HG02610 (cell line): ENCODE measurements at regions not wholly inside any gene's neighbourhood (a gene's known extent, or its start where the extent isn't known, plus 50 kb on each side); places are given as distances from the start of the nearest gene placed in this dataset.
"Not testable (repeated sequence)": the region's sequence is repeated elsewhere in the genome, so short reads cannot be mapped to it uniquely, and the experiment has no call there.

Experiments used
- ATAC-seq: cut with Tn5 transposase; IDR thresholded peaks from one replicate; pipeline ENCODE4 v1.9.1; 2021; ENCODE audit warnings: mild to moderate bottlenecking, moderate library complexity; ENCODE audit not compliant: unreplicated experiment

GRCh38 chr15:20244792-20245191, 296.8 kb downstream of the GOLGA6L6 start:
- not testable (repeated sequence) for ATAC-seq

- ATAC-seq: not testable (repeated sequence)
Observed at GRCh38 chr15:20243486-20244240, 297.9 kb downstream of the GOLGA6L6 start.

GRCh38 chr15:20240366-20240917, 301.2 kb downstream of the GOLGA6L6 start:
- ATAC-seq: not testable (repeated sequence)

GRCh38 chr15:20239186-20239585, 302.4 kb downstream of the GOLGA6L6 start:
- not testable (repeated sequence) for ATAC-seq

- ATAC-seq: not testable (repeated sequence)
Observed at GRCh38 chr15:20237256-20238020, 304.2 kb downstream of the GOLGA6L6 start.

GRCh38 chr15:20235728-20236127, 305.9 kb downstream of the GOLGA6L6 start:
- ATAC-seq: not testable (repeated sequence)

GRCh38 chr15:20234006-20234540, 307.5 kb downstream of the GOLGA6L6 start:
- ATAC-seq: not testable (repeated sequence)

GRCh38 chr15:20232457-20232856, 309.1 kb downstream of the GOLGA6L6 start:
- ATAC-seq: not testable (repeated sequence)

- ATAC-seq: not testable (repeated sequence)
Observed at GRCh38 chr15:20230656-20231055, 310.9 kb downstream of the GOLGA6L6 start.

- ATAC-seq: not testable (repeated sequence)
Observed at GRCh38 chr15:20228791-20229190, 312.8 kb downstream of the GOLGA6L6 start.

GRCh38 chr15:20227119-20227853, 314.3 kb downstream of the GOLGA6L6 start:
- not testable (repeated sequence) for ATAC-seq

GRCh38 chr15:20226531-20226930, 315.1 kb downstream of the GOLGA6L6 start:
- ATAC-seq: not testable (repeated sequence)

- ATAC-seq: not testable (repeated sequence)
Observed at GRCh38 chr15:20221063-20221462, 320.5 kb downstream of the GOLGA6L6 start.

- not testable (repeated sequence) for ATAC-seq
Observed at GRCh38 chr15:20219171-20219570, 322.4 kb downstream of the GOLGA6L6 start.

- not testable (repeated sequence) for ATAC-seq
Observed at GRCh38 chr15:20215700-20216099, 325.9 kb downstream of the GOLGA6L6 start.

GRCh38 chr15:20214101-20214500, 327.5 kb downstream of the GOLGA6L6 start:
- not testable (repeated sequence) for ATAC-seq

GRCh38 chr15:20211508-20211907, 330.1 kb downstream of the GOLGA6L6 start:
- ATAC-seq: not testable (repeated sequence)

- not testable (repeated sequence) for ATAC-seq
Observed at GRCh38 chr15:20209973-20210372, 331.6 kb downstream of the GOLGA6L6 start.

GRCh38 chr15:20207607-20208006, 334.0 kb downstream of the GOLGA6L6 start:
- ATAC-seq: not testable (repeated sequence)

- ATAC-seq: not testable (repeated sequence)
Observed at GRCh38 chr15:20207198-20207597, 334.4 kb downstream of the GOLGA6L6 start.
